GM18499 (cell line): ENCODE measurements at regions not wholly inside any gene's neighbourhood (a gene's known extent, or its start where the extent isn't known, plus 50 kb on each side); places are given as distances from the start of the nearest gene placed in this dataset.
"Not testable (repeated sequence)": the region's sequence is repeated elsewhere in the genome, so short reads cannot be mapped to it uniquely, and the experiment has no call there.

ENCODE experiments used
- ATAC-seq: cut with Tn5 transposase; IDR thresholded peaks from one replicate; pipeline ENCODE4 v1.9.1; 2021; ENCODE audit warnings: moderate number of reproducible peaks; ENCODE audit not compliant: insufficient read depth, unreplicated experiment

DNA sequence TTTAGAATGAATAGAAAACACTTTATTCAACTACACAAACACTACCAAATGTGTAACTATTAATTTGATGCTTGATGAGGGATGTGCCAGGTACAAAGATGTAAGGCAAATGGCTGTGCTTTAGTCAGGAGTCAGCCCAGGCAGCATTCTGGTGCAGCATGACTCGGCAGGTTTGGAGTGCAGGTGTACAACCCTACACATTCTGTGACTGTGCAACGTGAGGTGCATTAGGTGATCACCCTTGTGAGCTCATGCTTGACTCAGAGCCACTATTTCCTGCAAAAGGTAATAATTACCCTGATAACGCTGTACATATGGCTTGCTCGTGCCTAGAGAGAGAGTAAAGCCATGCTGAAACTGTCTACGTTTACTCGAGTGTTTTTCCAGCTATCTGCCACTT is 288.7 kb upstream of the DSEL start:
- no peak for ATAC-seq

DNA sequence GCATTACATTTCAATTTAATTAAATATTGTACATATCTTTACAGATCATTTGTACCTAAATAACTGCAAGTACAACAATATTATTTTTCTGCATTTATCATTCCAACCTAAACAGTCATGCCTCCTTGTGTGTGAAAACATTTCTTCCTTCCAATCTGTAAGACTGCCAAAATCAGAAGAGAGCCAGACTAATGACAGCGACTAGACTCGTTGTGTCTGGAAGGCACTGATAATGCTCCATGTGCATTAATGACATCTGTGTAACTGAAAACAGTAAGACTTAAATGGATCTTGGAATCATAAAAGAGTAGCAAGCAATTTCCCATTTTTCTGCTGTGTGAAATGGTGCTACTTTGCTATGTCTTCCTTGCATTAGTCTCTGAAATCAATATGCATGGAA is 278.0 kb upstream of the DSEL start:
- no peak for ATAC-seq

DNA sequence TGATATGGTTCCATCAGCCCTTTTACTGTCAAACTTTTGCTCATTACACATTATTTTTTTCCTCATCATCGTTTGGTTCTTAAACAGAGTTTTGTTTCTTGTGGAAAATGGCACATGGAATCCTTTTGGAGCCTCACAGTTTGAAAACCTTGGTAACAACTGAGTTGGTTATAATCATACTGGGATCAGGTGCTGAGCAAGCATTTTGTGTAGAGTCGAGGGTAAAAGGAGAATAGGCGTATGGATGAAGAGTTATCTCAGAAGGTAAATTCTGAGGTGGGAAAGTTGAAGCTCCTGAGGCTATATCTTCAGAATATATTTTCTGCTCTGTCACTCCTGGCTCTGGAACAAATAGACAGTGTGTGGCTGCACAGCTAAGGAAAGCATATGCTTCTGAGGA is 274.0 kb upstream of the DSEL start:
- no peak for ATAC-seq

DNA sequence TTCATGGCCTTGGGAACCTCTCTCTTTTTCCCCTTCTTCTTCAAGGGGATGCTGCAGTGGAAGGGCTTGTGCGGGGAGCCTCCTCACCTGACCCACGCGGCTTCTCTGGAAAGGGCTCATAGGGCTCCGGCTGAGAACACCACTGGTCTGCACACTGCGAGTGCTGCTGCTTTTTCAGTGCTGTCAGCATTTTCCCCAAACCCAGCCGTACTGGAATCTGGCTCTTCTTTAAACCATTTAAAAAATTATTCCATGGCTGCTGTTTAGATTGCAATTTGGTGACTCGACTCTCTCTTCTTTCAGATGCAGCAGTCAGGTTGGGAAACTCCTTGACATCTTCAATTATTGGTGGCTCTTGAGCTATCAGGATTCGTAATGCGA is 272.6 kb upstream of the DSEL start:
- ATAC-seq, result no peak

DNA sequence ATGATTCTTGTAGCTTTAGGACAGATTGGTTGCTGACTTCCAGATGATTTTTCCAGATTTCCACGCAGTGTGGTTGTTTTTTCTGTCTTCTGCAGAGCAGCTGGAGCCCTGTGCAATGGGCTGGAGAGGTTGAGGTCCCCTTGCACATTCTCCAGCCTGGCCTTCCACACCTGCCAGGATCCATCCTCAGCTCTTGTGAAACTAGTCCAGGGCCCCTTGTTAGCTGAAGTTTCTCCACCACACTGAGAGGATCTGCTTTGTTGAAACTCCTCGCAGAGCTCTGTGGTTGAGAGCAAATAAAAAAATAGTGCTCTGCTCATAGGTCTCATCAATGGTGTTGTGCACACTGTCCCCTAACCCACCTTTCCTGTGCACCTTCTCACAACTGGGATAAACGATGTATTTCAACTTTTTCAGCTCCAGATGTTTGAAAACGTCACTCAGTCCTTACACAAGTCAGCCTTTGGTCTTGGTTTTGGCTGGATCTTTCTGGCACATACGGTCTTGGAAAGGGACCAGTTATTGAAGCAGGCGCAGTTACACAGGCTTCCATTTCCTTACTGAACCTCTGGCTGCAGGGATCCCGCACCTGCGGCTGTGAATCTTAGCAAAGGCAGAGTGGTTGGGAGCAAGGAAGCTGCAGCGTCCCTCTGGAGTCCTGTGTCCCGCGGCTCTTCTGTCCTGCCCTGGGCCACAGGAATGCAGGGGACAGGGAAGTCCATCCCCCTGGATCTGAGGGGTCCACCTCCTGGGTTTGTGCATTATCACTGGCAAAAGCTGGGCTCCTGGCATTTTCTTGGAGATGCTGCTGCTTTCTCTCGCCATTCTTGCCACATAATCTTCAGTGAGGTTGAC is 272.0 kb upstream of the DSEL start:
- no peak for ATAC-seq

DNA sequence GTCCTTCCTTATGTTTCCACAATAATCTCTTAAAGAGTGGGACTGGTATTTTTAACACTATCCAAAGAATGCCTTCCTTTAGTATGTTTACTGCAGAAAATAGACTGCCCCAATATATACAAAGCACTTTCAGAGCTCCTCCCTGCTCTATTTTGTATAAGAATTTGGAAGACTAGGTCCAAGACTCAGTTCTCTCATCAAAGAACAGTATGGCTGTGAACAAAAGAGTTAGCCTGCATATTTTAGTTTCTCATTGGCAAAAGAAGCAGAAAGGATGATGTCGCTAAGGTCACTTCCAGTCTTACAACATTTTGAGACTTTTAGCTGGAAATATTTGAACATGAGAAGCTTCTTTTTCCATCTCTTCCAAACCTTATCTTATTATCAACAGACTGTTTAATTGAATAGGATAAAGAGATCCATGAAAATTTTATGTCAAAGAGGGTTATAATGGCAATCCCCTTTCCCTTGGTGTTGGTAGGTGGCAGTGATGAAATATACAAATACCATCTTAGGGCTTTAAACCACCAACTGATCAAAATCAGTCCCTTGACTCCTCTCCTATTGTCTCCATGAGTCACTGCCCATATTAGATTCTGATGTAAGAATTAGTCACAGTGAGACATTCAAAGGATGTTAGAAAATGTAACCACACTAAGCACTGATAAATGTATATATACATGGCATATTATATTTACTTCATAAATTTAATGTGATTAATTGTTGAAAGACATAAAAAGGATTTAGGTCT is 266.9 kb upstream of the DSEL start:
- no peak for ATAC-seq

DNA sequence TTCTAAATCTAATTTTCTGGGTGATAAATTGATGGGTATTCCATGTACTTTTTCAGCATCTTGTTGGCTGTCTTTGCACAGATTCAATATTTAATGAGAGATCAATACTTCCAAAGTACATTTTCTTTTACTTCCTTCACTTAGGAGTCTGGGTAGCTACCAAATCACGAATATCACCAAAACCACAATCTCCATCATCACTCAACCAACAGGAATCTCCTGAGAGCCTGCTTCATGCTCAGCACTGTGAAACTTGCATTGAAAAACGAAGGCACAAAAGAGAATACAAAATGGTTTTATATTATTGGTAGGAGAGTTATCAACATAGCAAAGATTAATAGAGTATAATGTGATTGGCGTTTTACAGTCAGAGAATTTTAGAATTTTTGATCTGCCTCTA is 261.5 kb upstream of the DSEL start:
- ATAC-seq, result no peak

DNA sequence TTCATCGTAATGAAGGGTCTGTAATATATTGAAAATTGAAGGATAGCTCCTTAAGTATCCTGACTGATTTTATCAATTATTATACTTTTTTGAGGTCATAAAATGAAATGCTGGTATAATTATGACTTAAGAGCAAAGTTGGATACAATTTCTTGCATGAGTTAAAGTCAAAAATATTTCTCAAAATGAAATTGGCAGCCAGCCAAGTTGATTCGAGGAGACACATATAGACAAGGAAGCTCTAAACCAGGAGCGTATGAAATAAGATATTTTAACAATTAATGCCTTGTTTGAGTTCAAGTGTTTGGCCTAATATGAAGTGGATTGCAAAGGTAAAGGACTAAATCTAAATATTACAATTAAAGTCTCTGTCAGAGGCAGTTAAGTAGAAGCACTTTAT is 260.4 kb upstream of the DSEL start:
- no peak for ATAC-seq

DNA sequence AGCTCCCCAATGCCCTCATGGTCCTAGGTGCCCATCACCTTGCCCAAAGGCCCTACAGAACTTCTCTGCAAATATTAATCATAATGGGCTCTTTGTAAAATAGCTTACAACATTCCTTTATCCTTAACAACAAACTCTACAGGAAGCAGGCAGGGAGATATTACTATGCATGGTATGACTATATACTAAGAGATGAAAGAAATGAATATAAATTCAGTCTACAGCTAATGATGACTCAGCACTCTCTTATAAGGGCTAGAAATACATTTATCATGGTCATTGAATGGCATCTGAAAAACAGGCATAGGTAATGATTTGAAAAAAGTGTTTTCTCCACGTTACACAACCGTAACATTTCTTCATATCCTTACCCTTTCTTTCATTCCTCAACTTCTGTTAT is 254.8 kb upstream of the DSEL start:
- no peak for ATAC-seq

DNA sequence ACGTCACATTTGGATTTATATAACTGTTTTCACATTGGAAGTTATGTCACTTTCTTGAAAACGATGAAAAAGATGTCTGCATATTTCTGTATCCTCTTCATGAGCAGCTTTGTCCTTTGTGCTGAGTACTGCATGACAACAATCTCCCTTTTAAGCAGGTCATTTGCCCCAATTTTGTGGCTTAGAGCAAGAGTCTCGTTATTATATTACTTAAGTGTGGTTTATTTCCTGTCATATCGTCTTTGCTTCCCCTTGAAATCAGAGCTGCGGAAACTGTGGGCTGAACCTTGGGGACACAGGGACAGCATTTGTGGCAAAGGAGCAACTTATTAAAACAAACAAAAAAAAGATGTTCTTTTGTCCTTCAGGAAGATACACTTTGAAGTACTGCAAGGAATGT is 254.0 kb upstream of the DSEL start:
- ATAC-seq, result no peak

DNA sequence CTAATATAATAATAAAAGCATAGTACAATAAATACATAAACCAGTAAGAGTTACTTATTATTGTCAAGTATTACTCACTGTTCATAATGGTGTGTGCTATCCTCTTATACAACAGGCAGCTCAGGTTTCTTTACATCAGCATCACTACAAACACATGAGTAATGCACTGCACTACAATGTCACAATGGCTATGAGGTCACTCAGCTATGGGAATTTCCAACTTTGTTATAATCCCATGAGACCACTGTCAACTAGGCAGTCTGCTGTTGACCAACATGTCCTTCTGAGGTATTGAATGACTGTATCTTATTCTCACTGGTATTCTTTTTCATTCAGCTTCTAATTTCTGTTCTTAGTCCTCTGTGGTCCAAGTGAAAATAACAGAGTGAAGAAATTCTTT is 250.4 kb upstream of the DSEL start:
- ATAC-seq, result no peak

DNA sequence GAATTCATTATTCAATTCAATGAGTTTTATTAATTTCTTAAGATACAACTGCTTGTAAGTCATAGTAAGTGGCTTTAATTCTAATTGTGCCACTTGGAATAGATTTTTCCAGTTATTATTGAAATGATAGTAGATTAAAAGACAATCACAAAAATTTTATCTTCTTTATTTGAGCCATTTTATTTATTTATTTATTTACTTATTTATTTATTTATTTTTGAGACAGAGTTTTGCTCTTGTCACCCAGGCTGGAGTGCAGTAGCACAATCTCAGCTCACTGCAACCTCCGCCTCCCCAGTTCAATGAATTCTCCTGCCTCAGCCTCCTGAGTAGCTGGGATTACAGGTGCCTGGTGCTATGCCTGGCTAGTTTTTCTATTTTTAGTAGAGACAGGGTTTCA is 235.7 kb upstream of the DSEL start:
- ATAC-seq, result not testable (repeated sequence)

DNA sequence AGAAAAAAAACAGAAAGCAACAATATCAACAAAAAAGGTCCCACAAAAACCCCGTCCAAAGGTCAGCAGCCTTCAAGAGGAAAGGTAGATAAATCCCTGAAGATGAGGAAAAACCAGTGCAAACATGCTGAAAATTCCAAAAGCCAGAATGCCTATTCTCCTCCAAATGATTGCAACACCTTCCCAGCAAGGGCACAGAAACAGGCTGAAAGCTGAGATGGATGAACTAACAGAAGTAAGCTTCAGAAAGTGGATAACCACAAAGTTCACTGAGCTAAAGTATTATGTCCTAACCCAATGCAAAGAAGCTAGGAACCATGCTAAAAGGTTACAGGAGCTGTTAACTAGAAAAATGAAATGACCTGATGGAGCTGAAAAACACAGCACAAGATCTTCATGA is 226.4 kb upstream of the DSEL start:
- ATAC-seq, result no peak

DNA sequence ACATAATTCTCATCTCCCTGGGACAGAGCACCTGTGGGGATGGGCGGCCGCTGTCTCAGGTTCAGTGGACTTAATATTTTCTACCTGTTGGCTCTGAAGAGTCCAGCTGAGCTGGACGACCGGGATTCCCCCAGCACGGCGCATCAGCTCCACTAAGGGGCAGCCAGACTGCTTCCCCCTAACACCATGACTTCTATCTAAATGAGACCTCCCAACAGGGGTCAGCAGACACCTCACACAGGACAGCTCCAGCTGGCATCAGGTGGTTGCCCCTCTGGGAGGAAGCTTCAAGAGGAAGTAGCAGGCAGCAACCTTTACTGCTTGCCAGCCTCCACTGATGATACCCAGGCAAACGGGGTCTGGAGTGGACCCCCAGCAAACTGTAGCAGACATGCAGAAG is 226.0 kb upstream of the DSEL start:
- ATAC-seq, result no peak

DNA sequence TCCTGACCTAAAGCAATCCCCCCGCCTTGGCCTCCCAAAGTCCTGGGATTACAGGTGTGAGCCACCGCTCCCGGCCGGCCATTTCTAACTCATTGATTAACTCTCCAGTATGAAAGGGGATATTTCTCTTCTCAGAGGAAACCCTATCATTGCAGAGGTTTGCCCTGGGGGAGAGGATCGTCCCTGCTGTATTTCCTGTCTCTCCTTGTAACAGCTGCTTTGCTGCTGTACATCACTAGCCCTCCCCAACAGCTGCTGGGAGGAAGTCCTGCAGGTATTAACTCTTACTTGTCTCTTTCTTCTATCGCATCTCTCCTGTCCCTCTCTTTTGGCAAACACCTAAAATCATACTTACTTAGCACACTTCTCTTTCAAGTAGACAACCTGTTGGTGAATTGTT is 219.0 kb upstream of the DSEL start:
- ATAC-seq, result no peak

DNA sequence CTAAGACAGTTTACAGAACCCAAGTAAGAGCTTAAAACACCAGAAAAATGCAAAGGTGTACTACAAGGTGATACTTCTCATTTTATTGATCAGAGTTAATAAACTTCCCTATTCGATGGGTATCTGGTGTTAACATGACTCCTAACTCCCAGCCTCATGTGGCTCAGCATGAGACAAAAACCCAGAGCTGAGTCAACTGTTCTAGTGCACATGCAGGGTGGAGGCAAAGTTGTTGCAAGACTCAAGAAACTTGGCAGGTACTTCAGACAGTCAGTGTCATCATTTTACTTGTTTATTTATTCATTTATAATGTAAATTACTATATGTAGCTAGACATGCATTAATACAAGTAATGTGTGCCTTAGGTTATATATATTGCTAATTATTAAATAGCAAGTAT is 216.6 kb upstream of the DSEL start:
- no peak for ATAC-seq

DNA sequence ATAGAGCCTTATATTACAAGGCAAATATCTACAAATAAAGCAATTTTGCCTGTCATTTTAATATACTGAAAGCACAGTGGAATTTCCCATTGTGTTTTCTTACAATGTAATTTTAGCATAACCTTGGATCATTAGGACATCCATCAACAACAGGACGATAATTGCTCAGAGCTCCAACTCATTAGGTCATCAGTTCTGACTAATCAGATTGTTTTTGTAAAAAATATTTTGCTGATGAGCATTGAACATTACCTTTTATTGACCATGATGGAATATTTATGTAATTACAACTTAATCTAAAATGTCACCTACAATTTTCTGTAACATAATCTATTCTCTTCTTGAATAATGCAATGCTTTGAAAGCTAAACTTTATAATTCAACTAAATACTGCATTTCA is 215.3 kb upstream of the DSEL start:
- ATAC-seq, result no peak

DNA sequence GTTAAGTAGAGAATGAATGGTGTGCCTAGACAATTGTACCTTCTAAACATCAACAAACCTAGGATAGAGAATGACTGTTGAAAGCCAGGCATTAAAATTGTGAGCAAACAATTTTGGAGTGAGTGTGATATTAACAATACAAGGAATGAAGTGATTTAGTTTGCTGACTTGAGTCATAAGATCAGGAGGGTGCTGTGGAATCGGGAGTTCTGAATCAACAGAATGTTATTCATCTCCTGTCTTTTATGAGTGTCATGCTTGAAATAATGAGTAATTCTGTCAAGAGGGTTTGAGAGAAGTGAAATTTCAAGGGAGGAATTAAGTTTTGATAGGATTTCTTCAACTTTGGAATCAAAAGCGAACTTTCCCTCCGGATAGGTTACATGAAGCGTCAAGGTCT is 214.4 kb upstream of the DSEL start:
- no peak for ATAC-seq

DNA sequence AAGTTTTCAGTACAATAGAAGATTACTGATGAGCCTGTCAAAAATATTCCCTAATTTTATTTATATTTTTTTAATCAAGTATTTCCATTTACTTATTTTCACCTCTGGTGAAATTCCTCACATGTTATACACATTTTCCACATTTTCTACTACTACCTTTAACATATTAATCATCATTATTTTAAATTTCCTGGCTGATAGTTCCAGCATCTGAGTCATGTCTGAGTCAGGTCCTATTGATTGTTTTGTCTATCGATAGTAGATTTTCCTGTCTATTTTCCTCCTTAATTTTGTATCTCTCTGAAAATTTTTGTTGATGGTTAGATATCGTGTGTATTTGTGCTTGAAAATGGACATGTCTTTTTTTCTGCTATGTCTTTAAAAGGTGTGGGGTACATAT is 211.8 kb upstream of the DSEL start:
- no peak for ATAC-seq

DNA sequence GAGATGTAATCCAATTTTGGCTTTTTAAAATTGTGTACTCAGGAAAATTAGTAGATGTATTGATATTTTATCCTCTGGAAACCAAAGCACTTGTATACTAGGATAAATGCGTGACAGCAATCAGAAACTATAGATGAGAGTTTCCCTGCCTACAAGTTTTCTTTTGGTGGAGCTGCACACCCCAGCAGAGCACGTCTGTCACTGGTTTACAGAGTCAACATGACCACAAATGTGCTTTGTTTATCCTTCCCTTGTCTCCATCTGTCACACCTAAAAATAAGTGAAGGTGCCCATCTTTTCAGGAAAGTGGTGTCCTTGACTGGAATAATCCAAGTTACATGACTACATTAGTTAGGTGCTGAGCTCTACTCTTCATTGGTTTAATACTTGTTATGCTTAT is 210.4 kb upstream of the DSEL start:
- ATAC-seq, result no peak

DNA sequence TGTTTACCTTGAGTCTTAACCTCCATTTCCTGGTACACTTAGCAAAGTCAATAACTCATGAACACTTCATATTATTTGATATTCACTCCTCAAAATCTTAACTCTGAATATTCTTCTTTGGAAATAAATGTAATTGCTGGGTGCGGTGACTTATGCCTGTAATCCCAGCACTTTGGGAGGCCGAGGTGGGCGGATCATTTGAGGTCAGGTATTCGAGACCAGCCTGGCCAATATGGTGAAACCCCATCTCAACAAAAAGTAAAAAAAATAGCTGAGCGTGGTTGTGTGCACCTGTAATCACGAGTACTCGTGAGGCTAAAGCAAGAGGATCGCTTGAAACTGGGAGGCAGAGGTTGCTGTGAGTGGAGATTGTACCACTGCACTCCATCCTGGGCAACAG is 201.3 kb upstream of the DSEL start:
- no peak for ATAC-seq

DNA sequence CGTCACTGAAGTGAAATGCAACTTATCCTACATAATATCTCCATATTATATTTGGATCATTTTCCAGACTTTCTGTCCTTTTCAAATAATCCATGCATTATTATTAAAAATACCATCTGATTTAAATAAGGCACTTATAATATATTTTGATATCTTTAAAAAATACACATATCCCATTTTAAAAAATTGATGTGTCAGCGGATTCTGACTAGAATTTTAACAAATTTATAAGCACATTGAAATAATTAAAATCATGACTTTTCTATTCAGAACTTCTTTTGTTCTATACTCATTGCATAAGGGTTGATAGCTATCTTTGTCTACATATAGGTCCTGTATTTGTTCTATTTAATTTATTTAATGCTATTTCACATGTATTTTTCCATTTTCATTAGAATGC is 199.0 kb upstream of the DSEL start:
- ATAC-seq, result no peak
